HCT116 (cell line): ENCODE measurements at regions not wholly inside any gene's neighbourhood (a gene's known extent, or its start where the extent isn't known, plus 50 kb on each side); places are given as distances from the start of the nearest gene placed in this dataset.

Source experiments
- CTCF ChIP-seq, 3 experiments: fragments of 200-600 bp in 1 of 3; sonication (generic) in 1 of 3; IDR thresholded peaks in 2 of 3; conservative IDR thresholded peaks in 1 of 3; 2 replicates each; pipeline ENCODE4 v1.5.1; 2012 to 2017; ENCODE audit warnings: low read depth in 2 of 3, low read length in 2 of 3, antibody characterized with exemption in 1 of 3, borderline replicate concordance in 1 of 3, control low read depth in 1 of 3, mild to moderate bottlenecking in 1 of 3, mixed read lengths in 1 of 3, mixed run types in 1 of 3, moderate library complexity in 1 of 3; ENCODE audit not compliant: insufficient read depth in 1 of 3
- EZH2 ChIP-seq: fragments of 200-600 bp; sonication (generic); IDR thresholded peaks from 2 replicates; pipeline ENCODE4 v1.6.1; 2017; ENCODE audit warnings: antibody characterized with exemption, mixed run types
- EZH2phosphoT487 ChIP-seq: fragments of 200-600 bp; IDR thresholded peaks from 2 replicates; pipeline ENCODE4 v1.6.1; 2018; ENCODE audit warnings: antibody characterized with exemption, borderline replicate concordance
- POLR2A ChIP-seq: IDR thresholded peaks from 2 replicates; pipeline ENCODE4 v1.7.0; 2011; ENCODE audit warnings: borderline replicate concordance; ENCODE audit not compliant: insufficient read depth, insufficient read length; ENCODE audit errors: extremely low read depth
- ZBTB33 ChIP-seq: IDR thresholded peaks from 2 replicates; pipeline ENCODE4 v1.6.1; 2011; ENCODE audit warnings: mild to moderate bottlenecking, low read length, moderate library complexity; ENCODE audit not compliant: insufficient replicate concordance; ENCODE audit errors: extremely low read depth

DNA sequence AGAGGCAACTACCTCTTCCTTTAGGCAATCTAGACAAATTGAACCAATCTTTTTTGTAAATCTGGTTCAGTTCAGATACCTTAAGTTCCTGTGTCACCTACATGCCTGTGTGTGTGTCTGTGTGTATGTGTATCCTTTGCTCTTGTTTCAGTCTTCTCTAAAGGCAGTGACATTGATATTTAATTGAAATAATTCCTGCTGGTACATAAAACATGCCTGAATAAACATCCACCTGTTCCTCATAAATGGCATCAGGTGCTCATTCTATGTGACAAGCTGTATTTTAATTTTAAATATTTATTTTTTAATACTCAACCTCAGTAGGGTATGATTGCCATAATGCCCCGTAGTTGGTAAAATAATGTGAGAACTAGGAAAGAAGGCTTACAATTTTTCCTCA is 1606.4 kb upstream of the PRR20A start:
- TF ChIP-seq EZH2phosphoT487 (no peak), ZBTB33 (no peak), CTCF (IDR thresholded peaks at IDR 0.05 in 2 of 3, conservative IDR thresholded peaks at IDR 0.05 in 1 of 3; ENCODE audit: borderline replicate concordance in 1 of 3, insufficient read depth in 1 of 3, low read depth in 2 of 3, low read length in 2 of 3) (no peak), EZH2 (no peak), POLR2A (no peak)
